ENCODE measurements at regions not wholly inside any gene's neighbourhood (a gene's known extent, or its start where the extent isn't known, plus 50 kb on each side); places are given as distances from the start of the nearest gene placed in this dataset.

DNA sequence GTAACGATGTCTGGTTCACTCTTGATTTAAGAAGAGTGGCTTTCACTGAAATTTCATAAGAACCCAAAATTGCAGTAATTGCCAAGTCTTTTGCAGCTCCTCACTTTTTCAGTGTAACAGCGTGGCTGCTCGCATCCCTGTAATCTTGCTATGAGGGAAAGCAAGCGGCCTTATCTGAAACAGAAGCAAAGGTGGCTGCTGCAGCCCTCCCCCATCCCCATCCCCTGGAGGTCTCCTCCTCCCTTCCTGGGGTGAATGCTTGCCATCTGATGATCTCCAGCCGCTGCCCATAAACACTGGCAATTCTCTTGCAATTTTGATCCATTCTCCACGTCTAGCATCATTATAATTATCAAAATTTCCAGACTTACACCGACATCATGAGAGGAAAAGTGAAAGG, 182.5 kb upstream of the ASIC2 start:
- no peak for DNase-seq (ENCODE audit: low read depth)

DNA sequence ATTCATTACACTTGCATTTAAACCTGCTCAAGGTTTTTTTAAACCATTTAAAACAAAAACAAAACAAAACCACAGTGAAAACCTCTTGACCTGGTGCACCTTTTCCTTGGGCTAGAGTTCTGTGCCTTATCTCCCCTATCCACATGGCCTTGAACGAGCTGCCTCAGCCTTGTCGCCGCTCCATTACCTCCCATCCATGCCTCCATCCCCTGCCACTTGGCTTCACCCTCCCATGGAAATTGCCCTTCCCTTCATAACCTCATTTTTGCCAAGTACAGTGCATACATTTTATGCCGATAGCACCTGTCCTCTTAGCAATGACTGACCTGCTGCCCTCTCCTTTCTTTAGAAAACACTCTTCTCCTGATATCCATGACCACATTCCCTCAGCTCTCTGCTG, 188.6 kb upstream of the ASIC2 start:
- DNase-seq (ENCODE audit: low read depth), result no peak

DNA sequence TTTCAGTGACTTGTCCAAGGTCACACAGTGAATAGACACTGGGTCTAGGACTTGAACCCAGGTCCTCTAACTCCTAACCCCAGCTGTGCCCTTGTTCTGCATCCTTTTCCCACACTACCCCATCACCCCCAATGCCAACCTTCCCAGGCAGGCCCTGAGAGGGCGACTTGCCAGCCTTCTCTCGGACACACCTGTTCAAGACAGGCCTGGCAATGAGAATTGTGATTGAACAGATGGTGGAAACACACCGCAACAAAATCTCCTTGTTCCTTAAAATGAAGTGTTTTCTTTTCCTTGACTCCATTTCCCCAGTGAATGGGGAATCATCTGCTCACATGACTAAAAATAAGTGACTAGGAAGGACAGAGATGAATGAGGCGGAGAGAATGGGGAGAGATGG, 189.5 kb upstream of the ASIC2 start:
- DNase-seq (ENCODE audit: low read depth), result no peak

DNA sequence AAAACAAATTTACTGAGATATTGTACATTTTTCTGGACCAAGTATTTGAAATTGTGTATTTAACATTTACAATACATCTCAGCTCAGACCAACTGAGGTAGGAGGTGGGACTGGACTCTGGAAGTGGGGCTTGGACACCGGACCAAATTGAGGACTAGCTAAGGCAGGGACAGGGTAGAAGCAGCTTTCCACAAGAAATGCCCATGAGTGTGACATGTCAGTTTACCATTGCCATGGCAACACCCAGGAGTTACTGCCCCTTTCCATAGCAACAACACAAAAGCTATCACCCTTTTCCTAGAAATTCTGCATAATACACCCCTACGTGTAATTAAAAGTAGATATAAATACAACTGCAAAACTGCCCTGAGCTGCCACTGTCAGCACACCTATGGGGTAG, 191.5 kb upstream of the ASIC2 start:
- DNase-seq (ENCODE audit: low read depth), result no peak

DNA sequence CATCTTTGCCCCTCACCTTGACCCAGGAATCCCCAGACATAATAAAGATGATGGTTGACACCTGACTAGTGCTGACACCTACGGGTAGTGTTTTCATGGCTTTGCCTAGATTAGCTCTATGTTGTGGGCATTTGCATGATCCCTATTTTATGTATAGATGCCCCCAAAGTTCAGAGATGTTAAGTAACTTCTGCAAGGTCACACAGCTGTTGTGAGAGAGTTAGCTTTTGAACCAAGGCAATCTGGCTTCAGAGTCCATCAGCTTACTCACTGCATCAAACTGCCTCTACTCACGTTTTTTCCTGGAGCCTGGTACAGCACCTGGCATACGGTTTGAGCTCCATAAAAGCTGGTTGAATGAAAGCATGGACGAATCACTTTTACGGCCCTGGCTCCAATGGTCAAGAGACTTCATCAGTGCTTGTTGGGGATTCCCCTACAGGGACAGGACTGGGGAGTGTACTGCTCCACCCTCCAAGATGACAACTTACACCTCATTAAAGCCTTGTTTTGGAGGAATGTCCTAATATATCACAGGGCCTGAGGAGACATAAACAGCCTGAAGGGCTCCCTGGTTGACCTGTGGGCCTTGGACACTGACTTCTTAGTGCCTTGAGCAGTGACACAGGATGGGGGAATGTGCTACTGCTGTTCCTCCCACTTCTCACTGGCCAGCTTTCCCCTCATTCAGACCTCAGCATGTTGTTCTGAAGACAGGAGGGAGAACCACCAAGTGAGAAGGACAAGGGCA, 193.2 kb upstream of the ASIC2 start:
- no peak for DNase-seq (ENCODE audit: low read depth)

DNA sequence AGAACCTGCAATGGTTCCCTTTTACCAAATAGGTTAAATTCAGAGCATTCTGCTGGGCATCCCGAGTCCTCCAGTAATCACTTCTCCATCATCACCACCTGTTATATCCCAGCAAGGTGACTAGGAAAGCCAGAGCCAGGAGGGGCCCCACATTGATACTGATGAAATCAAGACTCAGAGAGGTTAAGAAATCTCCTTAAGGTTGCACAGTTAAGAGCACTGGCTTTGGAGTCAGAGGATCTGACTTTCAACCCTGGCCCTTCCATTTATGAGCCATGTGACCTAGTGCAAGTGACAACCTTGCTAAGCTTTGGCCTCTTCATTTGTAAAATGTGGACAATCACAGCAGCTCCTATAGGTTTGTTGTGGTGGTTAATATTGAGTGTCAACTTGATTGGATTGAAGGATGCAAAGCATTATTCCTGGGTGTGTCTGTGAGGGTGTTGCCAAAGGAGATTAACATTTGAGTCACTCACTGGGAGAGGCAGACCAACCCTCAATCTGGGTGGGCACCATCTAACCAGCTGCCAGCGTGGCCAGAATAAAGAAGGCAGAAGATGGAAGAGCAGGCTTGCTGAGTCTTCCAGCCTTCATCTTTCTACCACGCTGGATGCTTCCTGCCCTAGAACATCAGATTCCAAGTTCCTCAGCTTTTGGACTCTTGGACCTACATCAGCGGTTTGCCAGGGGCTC, 194.2 kb upstream of the ASIC2 start:
- DNase-seq (ENCODE audit: low read depth), result no peak

DNA sequence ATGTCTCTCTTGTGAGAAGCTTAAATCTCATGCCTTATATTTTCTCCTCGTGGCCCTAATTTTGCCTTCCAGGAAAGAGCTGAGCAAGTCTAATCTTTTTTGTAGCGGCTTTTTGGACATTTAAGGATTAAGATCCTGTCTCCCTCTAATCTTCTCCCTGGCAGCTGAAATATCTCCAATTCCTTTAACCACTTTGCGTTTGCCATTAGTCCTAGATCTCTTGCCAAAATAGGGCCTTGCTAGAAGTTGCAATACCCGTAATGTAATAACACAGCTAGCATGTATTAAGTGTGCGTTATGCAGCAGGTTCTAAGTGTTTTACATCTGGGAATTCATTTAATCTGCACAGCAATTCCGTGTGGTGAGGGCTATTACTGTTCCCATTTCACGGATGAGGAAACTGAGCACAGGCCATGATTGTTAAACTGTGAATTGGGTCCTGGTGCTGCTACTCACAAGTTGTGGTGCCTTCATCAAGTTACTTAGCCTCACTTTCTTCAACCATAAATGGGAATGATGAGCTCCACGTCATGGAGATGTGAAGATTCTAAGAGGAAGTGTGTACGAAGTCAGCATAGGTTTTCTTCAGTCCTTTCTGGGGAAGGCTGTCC, 198.9 kb upstream of the ASIC2 start:
- DNase-seq (ENCODE audit: low read depth), result no peak

DNA sequence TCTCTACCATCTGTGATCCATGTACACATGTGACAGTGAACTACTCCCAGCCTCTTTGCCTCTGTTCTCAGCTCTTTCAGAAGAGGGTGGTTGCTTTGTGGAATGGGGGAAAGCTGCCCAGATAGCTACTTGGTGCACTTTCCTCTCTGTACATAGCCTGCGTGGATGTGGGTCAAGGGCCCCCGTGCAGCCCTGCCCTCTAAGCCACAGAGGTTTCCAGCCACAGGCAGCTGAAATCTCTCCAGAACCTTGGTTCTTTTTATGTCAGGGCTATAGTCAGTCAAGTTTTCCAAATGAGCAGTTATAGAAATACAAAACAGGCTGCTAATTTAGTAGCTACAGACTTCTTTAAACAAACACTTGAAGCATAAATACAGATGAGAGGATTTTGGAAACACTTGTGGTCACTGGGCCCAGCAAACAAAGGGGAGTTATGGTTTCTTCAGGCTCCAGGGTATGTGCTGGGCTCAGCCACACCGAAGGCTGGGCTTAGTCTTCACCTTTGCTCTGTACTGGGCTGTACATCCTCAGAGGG, 199.7 kb upstream of the ASIC2 start:
- DNase-seq (ENCODE audit: low read depth), result no peak

DNA sequence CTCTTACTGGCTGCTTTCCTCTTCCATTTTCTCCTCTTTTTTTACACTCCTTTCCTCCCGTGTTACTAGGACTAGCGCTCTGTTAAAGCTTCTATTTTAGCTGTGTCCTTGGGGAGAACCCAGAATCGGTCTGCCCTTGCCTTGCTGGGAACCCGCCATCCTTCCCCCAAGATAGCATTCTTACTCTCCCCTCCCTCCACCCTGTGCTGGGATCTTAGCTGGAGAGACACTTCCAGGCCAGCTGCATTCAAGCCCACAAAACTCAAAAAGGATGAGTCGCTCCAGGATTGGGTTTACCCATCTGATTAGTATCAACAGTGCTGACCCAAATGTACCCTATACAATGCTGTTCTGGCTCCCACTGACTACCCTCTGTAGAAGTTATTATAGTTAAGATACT, 200.5 kb upstream of the ASIC2 start:
- no peak for DNase-seq (ENCODE audit: low read depth)

DNA sequence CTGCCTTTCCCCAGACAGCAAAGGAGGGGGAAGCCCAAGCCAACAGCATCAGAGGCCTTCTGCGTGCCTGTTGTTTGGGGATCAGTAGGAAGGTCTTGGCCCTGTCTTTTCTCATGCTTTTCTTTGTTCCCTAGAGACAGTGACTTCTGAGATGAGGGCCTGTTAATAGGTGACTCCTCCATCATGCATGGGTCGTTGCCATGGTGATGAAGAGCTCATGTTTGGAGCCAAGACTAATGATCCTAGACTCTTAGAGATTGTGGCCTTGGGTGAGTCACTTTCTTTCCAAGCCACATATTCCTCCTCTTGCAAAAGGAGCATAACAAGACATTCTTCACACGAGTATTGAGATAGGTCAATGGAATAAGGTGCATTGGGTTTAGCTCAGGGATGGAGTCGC, 201.1 kb upstream of the ASIC2 start:
- DNase-seq (ENCODE audit: low read depth), result no peak

DNA sequence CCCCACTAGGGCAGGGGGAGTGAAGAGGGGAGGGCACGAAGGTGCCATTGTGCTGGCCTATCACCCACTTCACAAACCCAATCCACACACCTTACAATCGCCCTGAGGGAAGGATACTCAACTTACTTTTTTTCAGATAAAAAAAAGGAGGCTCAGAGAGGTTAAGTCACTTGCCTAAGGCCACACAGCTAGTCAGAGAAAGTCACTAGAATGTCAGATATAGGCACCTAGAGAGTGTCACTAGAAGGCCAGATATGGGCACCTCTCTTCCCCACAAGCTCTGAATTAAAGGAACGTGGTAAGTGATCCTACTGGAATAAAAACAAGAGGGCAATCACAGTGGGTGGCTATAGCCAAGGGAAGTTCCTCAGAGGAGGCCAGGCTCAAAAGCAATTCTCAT, 204.5 kb upstream of the ASIC2 start:
- DNase-seq (ENCODE audit: low read depth), result no peak

DNA sequence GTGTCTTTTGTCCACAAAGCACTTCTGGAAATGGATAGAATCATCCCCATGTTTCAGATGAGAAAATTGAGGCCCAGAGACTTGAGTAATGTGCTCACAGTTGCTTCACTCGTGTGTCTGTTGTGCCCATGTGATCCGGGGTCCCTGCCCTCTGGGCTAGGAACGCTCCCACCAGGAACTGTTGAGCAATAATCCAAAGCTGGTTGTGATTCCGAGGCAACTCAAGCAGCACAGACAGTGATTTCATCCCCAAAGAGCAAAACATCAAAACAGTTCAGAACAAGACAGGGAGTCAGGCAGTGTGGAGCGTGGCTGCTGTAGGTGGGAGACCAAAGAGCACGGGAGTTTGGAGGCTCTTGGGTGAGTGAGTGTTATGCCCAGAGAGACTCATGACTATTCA, 205.0 kb upstream of the ASIC2 start:
- DNase-seq (ENCODE audit: low read depth), result no peak

DNA sequence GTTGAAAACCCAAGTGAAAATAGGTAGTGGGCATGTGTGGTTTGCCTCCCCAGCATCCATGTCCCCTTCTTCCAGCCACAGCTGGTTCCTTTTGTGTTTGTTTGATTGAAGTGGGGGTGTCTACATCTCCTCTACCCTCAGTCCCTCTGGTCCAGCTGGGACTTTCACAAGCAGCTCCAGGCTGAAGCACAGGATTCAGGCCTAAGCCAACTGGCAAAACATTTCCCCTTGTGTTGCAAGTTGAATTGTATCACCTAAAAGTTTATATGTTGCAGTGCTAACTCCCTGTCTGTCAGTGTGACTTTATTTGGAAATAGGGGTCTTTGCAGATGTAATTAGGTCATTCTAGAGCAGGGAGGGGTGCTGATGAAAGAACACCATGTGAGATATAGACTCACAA, 205.9 kb upstream of the ASIC2 start:
- DNase-seq (ENCODE audit: low read depth), result no peak

DNA sequence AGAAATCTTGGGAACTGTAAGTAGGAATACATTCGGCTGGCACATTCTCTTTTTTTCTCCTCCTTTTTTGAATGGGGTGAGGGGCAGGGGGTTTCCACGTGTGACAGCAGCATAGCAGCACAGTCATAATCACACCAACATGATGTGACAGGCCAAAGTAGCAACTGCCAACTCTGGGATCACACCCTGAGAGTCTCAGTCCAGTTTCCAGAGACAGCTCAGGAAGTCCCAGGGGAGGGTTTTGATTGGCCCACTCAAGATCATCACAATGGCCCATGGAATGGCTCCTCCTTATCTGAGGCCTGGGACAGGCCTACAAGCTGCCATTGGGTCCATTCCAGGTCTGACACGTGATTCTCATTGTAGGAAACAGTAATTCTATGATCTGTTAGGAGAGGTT, 207.1 kb upstream of the ASIC2 start:
- no peak for DNase-seq (ENCODE audit: low read depth)

DNA sequence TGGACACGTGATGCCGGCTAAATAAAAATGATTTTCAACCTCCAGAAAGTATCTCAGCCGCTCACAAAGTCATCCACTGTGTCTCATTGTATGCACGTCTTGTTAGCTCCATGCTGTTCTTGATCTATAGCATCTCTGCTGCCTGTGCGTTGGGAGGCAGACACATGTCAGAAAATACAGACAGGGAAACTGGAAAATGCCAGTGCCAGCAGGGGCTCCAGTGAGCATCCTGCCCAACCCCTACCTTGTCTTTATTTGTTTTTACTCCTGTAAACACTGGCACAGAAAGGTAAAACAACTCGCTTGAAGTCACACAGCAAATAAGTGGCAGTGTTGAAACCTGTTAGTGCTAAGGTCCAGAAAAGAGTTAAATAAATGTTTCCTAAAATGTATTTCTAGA, 208.1 kb upstream of the ASIC2 start:
- DNase-seq (ENCODE audit: low read depth), result no peak

DNA sequence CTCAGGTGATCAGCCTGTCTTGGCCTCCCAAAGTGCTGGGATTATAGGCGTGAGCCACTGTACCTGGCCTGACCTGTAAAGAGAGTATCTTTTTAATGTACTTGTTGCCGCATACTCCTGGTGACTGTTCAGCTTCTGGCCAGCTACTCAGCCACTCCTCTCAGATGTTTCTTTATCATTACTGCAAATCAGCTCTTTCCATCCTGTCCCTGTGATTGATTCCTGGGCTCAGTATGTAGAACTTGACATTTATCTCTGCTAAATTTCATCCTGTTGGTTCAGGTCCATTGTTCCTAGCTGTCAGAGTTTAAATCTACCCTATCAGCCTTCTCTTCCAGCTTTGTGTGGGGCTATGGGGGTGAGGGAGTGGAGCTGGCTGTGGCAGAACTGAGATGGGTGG, 211.5 kb upstream of the ASIC2 start:
- DNase-seq (ENCODE audit: low read depth), result no peak

DNA sequence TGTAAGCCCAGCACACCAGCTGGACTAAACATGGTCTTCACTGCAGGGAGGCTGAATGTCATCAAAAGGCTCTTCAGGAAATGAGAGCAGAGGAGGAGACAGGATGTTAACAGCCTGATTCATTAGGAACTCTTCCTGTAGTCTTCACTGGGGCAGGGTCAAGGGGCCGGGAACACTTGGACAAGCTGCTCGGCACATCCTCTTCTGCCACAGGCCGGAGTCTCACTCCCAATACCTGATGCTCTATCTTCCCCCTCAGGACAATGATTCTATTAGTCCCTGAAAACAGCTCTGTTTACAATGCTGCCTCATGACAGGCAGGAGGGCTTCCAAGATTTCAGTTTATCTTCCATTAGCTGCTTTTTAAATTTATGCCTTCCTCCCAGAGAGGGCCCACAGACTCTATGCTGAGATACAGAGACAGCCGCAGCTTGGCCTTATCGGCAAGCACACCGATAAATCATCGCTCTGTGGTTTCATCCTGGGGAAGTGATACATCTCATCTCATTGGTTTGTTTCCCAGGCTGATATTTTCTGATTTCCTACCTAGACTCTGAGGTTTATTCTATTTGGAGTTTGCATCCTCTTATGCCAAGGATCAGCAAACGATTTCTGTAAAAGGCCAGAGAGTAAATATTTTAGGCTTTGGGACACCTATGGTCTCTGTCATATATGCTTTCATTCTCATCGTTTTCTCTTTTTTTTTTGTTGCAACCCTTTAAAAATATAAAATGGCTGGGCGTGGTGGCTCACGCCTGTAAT, 214.0 kb upstream of the ASIC2 start:
- no peak for DNase-seq (ENCODE audit: low read depth)

DNA sequence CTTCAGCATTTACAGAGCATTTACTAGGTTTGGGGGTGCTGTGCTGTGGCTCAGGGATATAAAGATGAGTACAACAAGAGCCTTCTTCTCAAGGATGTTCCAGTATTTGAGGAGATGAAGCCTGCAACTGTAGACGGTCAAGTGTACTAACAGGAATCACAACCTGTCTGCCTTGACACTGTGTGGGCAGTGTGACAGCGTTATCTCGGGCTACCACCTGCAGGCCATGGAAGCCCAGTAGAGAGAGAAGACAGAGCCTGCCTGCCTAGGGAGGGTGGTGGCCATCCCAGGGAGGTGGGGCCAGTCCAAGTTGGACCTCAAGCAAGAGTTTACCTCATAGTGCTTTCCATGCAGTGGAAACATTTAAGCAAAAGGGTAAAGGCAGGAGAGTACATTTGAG, 215.1 kb upstream of the ASIC2 start:
- no peak for DNase-seq (ENCODE audit: low read depth)

DNA sequence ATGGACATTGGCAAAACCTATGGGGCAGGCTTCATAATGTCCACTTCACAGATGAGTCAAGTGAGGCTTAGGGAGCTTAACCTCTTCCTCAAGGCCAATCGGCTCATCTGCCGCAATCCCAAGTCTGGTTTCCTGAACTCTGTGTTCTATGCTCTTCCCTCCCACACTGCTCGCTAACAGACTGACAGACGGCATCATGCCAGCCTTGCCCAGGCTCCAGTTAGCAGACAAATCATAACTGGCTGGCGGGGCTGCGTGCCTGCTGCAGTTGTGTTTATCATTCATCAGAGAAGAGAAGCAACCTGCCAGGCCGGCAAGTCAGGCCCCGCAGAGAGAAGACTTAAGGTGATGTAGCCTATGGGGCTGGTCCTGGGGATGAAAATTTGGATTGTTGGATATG, 216.2 kb upstream of the ASIC2 start:
- DNase-seq (ENCODE audit: low read depth), result no peak

DNA sequence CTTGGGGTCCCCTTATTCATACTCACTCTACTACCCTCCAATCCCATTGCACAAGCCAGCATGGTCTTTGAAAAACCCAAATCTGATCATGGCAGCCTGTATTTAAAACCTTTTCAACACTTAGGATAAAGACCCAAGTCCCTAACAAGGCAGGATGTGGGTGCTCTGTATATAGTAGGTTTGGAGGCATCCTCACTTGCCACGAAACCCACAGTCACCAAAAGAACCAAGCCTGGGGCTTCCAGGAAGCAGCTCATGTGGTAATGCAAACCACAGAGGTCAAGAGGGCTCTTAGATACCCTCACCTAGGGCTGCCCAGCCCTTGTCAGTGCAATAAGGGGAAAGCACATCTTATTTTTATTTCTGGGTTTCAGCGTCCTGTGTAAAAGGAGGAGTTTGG, 218.6 kb upstream of the ASIC2 start:
- DNase-seq (ENCODE audit: low read depth), result no peak

DNA sequence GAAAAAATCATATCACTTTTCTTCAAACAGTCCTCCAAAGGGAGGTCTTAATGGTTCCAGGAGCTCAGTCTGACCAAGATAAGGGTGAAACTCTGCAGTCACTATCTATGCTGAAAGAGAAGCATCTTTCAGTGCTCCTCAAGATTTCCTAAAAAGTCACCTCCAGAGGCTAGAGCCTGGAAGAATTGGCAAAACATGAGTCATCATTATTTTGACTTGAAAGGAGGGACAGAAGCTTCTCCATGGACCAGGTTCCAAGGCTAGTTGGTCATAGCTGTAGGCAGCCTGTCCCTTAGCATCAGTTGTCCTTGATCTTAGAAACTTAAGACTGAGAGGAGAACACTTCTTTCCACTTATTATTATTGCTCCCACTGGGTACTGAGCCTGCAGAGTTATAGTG, 219.0 kb upstream of the ASIC2 start:
- no peak for DNase-seq (ENCODE audit: low read depth)

DNA sequence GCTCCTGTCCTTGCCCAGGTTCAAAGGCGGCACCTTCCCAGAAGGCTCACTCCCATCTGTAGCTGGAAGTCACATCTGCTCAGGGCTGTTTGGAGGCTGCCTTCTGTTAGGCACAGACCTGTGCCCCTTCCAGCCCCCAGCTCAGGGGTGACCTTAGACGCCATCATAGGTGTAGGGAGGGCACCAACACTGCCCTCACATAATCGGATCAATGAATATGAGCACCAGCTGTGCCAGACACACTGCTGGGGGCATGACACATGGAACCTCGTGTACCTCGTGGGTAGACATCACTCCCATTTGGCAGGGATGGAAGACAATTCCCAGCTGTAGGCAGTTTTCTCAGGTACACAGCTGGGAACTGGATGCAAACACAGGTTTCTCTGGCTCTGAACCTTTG, 220.7 kb upstream of the ASIC2 start:
- no peak for DNase-seq (ENCODE audit: low read depth)

DNA sequence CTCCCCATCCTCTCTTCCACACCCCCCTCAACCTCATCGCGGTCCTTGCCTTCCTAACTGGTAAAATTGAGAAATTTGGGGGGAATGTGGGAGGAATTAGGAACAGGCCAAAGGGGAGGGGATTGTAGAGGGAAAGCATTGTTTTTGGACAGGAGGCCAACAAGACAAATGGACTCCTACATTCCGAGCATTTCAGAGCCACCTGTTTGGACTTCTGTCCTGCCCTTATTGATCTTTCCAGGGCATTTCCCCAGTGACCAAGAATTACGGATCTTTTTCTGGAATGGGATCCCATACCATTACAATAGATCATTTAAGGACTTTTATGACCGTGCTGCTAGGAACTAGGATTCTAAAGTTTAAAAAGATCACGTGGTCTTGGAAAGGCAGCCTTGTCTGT, 221.3 kb upstream of the ASIC2 start:
- DNase-seq (ENCODE audit: low read depth), result no peak
